AML-193 (cell line): ENCODE measurements at regions not wholly inside any gene's neighbourhood (a gene's known extent, or its start where the extent isn't known, plus 50 kb on each side); places are given as distances from the start of the nearest gene placed in this dataset.

Experiments
- DNase-seq, 2 experiments: peaks; one replicate each; lab custom pipeline; 2025; lab: John Stamatoyannopoulos, UW

DNA sequence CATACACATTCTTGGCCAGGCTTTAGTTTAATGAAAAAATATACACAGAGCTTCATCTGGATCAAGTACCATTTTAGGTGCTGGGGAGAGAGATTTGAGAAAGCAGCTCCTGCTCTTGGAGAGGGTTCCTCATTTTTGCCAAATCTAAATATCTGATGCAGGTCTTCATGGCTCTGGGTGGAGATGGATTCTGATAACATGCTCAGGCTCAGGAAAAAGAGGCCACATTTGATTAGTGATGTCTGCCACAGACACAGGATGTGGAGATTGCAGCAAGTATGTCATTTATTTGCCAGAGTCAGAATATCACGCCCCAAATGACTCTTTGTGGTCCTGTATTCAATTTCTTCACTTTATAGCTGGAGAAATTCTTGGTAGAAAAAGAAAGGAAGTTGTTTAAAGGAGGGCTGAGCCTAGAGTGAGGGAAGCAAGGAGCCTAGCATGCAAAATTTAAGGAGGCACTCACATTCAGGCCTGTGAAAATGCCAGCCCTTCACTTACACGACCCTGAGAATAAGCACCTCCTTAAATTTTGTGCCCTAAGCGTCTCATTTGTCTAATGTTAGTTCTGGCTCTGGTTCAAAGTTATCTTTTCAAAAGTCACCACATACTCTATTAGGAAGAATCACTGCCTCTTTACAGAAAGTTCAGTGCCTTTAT lies 492.9 kb upstream of the TBX3 start:
- no peak for DNase-seq

DNA sequence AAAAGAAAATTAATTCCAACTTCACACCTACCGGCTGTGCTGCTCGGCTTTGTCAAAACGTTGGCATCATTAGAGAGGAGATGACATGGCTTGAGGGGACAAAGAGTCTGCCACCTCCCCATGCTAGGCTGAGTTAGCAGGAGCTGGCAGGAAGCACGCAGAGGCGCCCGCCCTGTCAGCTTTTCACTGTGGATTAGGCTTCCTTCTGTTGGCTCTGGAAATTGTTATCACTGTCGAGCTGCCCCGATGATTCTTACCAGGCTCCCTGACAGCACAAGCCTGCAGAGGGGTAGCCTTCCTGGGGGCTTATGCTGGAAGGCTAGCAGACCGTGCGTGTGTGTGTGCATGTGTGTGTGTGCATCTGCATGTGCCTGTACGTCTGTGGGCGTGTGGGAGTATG lies 490.9 kb upstream of the TBX3 start:
- DNase-seq: no peak

DNA sequence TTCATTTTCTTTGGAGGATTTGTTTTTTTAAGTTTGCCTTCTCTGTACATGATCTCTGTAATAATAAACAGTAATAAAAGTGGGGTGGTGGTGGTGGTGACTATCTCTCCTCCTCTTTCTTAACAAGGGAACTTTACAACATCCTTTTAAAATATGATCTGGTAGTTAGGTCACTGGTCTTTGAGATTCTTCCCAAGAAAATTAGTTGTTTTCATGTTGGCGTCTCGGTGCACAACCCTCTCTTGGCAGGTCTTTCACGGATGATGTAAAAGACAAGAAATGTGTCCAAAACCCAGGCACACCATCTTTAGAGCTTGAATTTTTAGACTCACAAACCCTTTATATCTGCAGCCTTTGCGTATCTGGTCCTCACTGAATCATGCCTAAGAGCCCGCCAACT lies 488.5 kb upstream of the TBX3 start:
- no peak for DNase-seq

- DNase-seq: no peak
Observed at GRCh38 chr12:115169981-115170380, 486.0 kb upstream of the TBX3 start.

DNA sequence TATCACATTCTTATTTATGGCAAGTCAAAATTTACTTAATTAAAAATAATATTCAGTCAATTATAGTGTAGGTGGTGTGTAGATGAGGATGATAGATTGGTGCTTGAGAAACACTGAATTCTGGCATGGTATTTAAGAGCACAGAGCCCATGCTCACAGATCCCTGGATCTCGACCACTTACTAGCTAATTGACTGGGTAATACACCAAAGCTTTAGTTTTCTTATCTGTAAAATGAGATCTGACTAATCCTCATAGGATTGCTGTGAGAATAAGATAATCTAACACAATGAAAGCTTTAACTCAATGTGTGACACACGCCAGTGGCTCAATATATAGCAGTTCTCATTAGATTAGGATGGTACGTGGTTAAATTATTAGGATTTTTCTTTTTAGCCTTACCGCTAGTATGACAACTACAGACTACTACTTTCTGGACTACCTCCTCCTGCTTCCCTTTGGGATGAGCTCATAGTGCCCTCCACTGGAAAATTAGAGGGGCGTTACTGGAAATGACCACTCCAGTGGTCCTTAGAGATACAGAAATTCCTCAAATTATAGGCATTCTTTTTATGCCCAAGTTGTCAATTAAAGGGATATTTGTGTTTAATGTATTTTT lies 482.8 kb upstream of the TBX3 start:
- DNase-seq: no peak

- DNase-seq: no peak
Observed at GRCh38 chr12:115163710-115164109, 479.7 kb upstream of the TBX3 start.

- DNase-seq: no peak
Observed at GRCh38 chr12:115160271-115161128, 476.5 kb upstream of the TBX3 start.

- no peak for DNase-seq
Observed at GRCh38 chr12:115158816-115159215, 474.8 kb upstream of the TBX3 start.

DNA sequence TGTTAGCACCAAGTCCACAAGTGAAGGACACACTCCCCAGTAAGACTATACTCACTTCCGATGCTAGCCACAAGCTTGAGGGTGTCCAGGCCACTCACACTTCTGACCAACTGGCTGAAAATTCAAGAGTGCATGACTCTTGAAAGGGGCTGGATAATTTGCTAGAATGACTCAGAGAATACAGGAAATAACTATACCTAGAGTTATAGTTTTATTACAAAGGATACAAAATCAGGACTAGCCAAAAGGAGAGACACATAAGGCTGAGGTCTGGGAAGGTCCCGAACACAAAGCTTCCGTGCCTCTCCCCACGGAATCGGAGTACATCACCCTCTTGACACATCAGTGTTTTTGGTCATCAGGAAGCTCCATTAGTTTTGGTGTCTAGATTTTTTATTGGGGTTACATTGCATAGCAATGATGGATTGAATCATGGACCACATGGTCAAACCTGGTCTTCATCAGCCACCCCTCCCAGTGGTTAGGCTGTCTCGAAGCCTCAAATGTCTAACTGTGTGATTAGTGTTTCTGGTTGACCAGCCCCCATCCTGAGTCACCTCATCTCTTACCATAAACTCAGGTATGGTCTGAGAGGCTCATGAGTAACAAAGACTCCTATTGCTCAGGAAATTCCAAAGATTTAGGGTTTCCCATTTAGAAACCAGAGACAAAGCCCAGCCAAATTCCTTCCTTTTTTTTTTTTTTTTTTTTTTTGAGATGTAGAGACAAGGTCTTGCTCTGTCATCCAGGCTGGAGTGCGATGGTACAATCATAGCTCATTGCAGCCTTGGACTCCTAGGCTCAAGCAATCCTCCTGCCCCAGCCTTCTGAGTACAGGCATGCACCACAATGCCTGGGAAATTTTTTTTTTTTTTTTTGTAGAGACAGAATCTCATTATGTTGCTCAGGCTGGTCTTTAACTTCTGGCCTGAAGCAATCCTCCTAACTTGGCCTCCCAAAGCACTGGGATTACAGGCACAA lies 472.0 kb upstream of the TBX3 start:
- DNase-seq: no peak

DNA sequence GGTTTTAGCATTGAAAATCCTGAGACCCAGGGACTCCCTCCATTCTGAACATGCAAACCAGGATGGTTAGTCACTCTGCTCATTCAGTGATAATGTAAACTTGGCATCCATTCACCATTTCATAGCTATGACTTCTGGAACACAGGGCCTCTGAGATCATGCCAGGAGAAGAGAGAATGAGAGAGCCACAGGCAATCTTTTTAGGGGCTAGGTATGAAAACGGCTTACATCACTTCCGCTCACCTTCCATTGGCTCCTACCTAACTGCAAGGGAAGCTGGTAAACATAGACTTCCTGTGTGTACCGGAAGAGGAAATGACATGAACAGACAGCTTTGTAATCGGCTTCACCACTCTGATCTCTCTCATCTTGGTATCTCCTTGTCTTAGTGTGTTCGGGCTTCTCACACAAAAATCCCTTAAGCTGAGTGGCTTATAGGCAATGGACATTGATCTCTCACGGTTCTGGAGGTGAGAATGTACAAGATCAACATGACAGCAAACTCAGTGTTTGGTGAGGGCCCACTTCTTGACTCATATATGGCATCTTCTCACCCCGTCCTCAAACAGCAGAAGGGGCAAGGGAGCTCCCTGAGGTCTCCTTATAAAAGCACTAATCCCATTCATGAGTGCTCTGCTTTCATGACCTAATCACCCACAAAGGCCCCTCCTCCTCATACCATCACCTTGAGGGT lies 465.9 kb upstream of the TBX3 start:
- no peak for DNase-seq

DNA sequence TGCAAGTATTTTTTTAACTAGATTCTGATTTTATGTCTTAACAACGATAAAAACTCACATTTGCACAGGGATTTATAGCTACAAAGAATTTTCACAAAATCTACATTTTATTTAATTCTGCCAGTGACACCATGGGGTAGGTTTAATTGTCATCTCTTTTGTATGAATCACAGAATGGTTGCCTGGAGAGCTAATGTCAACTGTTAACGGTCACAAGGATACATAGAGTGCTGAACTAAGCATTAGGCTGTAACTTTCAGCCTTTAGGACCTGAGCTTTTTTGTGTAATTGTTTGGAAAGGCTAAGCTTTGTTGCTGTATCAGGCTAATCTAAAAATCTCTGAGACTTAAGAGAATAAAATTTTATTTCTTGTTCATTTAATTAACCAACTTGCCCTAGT lies 465.3 kb upstream of the TBX3 start:
- DNase-seq: no peak

DNA sequence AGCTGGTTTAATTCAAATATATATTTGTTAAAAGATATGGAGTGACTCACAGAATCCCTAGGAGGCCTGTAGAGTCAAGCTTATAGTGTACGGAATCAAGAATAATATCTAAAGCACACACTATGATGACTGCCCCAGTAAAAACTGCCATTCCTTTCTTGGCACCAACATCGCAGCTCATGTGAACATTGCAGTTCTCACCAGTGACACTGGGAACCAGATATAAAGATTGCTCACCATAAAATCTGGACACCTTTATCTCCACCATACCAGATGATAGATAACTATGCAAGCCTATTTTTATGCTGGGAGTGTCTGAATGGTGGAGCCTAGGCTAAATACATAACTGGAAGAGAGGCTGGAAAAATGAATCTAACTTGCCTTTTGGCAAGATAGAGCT lies 463.9 kb upstream of the TBX3 start:
- no peak for DNase-seq

DNA sequence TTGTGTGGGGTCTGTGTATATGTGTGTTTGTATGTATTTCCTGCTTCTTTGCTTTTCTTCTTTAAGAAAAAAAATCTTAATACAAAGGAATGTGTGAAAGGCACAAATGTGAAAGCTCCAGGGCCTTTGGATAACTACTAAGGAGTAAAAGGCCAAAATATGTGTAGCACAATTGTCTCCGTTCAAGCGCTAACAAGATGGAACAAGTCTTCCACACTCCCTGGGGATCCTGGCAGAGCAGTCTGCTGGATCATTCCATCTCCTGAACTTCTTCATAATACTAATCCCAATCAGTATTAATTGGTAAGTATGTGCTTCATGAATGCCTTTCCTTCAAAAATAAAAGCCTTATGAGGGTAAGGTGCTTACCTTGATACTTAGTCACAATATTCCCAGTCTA lies 462.5 kb upstream of the TBX3 start:
- DNase-seq: no peak

GRCh38 chr12:115144425-115144824 lies 460.4 kb upstream of the TBX3 start:
- no peak for DNase-seq

DNA sequence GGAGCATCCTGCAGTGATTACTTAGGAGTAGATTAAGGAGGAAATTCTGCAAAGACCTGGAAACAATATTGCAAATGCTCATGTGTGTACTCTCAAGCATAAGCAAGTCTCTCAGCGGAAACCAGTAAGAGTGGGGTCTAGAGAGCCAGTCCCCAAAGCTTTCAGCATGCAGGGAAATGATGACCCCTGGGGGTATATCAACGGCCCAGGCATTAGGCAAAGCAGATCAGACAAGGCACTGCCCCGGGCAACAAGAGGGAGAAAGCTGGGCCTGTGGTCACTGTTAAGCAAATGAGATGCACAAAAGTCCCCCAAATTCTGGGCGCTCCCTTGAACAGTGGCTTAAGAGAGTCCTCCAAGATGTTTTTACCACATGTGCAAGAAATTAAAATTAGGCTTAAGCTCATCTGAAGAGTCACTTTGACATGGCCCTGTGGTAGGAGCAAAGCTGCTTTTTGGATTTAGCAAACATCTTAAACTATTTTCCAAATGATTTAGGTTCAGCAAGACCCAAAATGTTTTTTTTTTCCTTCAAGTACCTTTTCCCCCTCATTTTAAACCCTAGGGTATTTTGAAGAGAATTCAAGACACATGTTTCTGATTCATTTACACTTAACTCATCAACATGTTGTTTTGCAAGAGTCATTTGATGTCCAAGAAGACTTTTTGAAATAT lies 457.1 kb upstream of the TBX3 start:
- DNase-seq: no peak

DNA sequence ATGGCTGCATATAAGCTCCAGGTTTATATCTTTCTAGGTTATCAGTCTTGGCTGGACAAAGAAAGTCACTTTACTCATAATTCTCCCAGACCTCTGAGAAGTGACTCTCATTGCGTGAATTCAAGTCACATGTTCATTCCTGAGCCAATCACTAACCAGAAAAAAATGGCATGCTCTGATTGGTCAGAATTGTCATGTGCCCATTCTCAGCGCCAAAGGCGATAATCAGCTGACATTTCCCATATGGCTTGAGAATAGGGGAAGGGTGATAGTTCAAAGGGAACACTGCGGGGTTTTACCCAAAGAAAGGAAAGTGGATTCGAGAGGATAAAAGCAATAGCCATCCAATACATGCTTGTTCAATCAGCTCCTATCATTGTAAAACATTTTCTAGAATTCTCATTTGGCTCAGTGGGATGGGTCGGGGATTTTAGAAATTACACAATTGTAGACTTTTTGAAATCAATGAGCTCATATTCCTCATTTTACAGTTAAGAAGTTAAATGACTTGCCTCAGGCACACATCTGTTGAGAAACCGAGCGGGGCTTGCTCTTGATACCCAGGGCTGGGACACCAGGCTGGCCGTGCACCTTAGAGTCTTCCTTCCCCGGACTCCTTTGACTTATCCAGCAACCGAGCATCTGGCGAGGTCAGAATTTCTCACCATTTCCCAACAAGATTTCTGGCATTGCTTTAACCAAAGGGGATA lies 454.0 kb upstream of the TBX3 start:
- no peak for DNase-seq

DNA sequence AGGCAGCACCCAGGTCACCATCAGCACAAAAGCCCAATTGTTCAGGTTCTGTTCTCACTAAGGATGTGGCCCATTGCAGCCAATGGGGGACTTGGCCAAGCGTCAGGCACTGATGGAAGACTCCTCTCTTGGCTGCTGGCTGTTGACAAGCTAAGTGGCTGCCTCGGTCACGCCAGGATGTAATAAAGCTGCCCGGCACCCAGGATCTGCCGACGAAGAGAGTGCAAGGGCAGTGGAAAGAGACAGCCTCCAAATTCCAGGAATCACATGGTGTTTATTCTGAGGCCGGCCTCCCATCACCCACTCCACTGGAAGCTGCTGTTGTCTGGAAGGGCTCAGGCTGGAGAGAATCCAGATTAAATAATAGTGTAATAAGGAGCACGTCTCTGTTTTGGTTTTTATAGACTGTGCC lies 451.8 kb upstream of the TBX3 start:
- DNase-seq: no peak

DNA sequence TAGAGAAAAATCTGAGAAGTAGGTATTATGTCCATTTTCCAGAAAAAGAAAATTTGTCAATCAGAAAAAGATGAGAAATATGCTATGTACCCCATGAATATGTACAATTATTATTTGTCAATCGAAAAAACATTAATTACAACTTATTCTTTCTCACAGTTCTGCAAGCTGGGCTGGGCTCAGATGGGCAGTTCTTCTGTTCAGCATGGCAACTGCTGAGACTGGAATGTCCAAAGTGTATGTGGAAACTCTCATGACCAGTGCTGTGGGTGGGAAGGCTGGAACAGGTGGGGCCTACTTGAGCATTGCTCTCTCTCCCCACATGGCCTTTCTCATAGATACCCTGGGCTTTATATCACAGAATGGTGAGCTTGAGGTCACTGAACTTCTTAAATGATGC lies 450.3 kb upstream of the TBX3 start:
- no peak for DNase-seq

DNA sequence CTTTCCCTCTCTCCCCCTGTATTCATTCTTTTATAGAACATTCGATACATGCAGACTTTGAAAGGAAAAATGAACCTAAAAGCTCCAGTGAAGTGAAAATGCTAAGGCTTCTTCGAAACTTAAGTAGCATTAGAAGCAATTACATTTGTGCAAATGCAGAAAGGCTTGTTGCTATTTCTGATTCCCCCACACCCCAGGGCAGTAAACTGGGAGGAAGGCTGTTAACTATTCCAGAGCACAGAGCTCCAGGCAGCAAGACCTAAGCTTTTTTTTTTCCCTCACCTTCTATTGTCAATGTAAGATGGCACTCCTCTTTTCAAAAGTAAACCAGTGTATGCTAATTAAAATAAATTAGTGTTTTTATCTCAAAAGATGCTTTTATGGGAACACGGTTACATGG lies 448.9 kb upstream of the TBX3 start:
- no peak for DNase-seq

DNA sequence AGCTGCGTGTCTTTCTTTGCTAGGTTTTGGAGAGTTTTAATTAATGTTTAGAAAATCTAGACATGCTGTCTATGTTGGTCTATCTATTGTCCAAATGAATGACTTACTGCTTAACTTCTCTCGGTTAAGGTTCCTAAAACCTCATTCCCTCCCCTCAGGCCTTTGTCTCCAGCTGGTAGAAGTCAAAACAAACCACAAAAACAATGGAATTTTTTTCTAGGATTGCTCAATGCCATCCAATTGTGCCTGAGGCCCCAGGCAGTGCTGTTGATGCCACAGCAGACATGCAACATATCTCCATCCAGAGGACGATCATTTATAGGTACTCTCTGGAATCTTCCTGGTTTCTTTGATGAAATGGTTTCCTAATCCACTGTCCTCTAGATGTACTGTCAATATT lies 448.2 kb upstream of the TBX3 start:
- no peak for DNase-seq
